Spinal cord (tissue), 9 donors: ENCODE measurements at regions not wholly inside any gene's neighbourhood (a gene's known extent, or its start where the extent isn't known, plus 50 kb on each side); places are given as distances from the start of the nearest gene placed in this dataset.
A peak's percentile ranks its signal among the peaks of the same experiment; 100 is the strongest.

Experiments used
- DNase-seq, 6 donors: peaks; one replicate each; pipeline versions ENCODE4 v3.0.0 to v3.0.0-alpha.2; 2013 to 2015; ENCODE audit warnings: low spot score in 6 of 6, low read depth in 4 of 6
- H3K27ac ChIP-seq: one replicate; pipeline ENCODE4 v1.5.1; 2013; ENCODE audit warnings: low read depth, low read length, control low read depth
- H3K27me3 ChIP-seq: one replicate; pipeline ENCODE4 v1.6.1; 2013; ENCODE audit warnings: low read length; ENCODE audit not compliant: control insufficient read depth, insufficient read depth
- H3K36me3 ChIP-seq: one replicate; pipeline ENCODE4 v1.6.1; 2013; ENCODE audit warnings: low read length; ENCODE audit not compliant: control insufficient read depth, insufficient read depth
- H3K4me1 ChIP-seq: one replicate; pipeline ENCODE4 v1.6.1; 2013; ENCODE audit warnings: low read length; ENCODE audit not compliant: control insufficient read depth, insufficient read depth
- H3K4me3 ChIP-seq: one replicate; pipeline ENCODE4 v1.5.1; 2013; ENCODE audit warnings: low read depth, low read length, control low read depth
- H3K9me3 ChIP-seq: one replicate; pipeline ENCODE4 v1.6.1; 2013; ENCODE audit warnings: low read length; ENCODE audit not compliant: control insufficient read depth, insufficient read depth
- WGBS: methylation state at CpG from one replicate; pipeline ENCODE4 v1.1.5; 2013; ENCODE audit warnings: missing lambda C conversion rate; ENCODE audit not compliant: insufficient coverage; 5-methylcytosine and 5-hydroxymethylcytosine counted together
- donor health status: healthy.

DNA sequence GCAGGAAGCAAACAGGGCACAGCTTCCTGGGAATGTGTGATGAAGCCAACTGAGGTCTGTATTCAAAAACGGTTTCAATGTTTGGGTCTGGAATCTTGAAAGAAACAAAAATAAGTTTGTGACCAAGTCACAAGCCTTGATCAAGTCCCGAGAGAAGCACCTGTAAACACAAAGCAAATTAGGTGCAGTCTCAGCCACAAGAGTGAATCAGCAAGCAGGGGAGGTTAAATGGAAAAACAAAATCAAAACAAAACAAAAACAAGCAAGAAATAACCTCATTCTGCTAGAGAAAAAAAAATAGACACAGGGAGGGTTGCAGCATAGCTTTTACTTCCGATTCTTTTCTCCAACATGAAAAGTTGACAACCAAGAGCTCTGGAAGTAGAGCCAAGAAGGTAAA is 201.7 kb downstream of the CLIC5 start:
- Histone ChIP-seq H3K9me3 (no peaks in the 10 kb centered on the region), H3K4me1 (no peaks in the 10 kb centered on the region), H3K36me3 (no peaks in the 10 kb centered on the region), H3K27ac (no peak overlapping the region), H3K27me3 (peaks cover 7% of the 10 kb centered on the region), H3K4me3 (no peak overlapping the region)
- no peak for DNase-seq
- WGBS: 57% methylated on average over 1 of the region's 3 CpGs

GRCh38 chr6:45812922-45813321 is 202.7 kb downstream of the CLIC5 start:
- Histone ChIP-seq H3K4me3 (no peak overlapping the region), H3K27ac (no peak overlapping the region), H3K36me3 (no peaks in the 10 kb centered on the region), H3K27me3 (peaks cover 11% of the 10 kb centered on the region), H3K4me1 (no peaks in the 10 kb centered on the region), H3K9me3 (no peaks in the 10 kb centered on the region)
- WGBS: 39% methylated on average over 6 of the region's 6 CpGs
- DNase-seq: peak in 2 of 6 donors; percentile 12 to 81

DNA sequence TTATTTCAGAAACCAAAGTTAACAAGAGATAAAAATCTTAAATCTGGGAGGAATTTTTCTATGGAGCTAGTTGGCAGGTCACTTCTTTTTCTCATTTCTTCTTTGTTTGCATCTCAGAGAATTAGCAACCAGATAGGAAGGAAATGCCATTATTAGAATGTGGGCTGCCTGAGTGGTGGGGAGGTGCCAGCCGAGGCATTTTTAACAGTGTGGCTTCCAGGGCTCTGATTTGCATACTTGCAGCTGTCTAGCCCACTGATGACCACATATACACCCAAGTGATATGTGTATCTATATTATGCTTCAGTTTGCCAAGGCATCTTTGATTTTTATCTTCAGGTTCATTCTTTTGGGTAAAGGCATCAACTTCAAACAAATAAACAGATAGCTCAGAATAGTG is 206.7 kb downstream of the CLIC5 start:
- WGBS: no CpG with 5 or more reads among the region's 1 CpG
- Histone ChIP-seq H3K4me3 (no peak overlapping the region), H3K4me1 (no peaks in the 10 kb centered on the region), H3K9me3 (peaks cover 3% of the 10 kb centered on the region), H3K27me3 (peaks cover 9% of the 10 kb centered on the region), H3K27ac (no peak overlapping the region), H3K36me3 (no peaks in the 10 kb centered on the region)
- no peak for DNase-seq

DNA sequence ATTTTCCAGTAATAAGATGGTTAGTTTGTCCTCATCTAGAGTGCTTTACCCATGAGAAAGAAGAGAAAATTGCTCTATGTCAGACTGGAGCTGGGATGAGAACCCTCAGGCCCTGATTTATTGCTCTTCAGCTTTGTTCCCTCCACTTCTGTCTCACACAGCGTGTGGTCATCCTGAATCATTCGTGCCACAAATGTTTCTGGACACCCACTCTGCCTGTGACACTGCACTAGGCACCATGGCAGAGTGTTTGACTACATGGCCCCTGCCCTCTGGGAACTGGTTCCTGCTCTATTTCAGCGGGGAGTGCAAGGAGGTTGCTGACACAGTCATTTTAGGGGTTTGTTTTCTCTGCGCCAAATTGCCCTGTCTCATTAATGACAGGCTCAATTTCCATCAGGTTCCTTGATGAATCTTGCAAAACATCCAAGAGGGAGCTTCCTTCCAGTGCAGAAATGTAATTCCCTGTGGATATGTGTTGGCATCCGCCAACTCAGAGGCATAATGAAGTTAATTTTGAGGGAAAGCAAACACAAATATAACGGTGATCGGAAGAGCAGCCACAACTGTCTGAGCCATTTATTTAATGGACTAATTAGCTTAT is 207.5 kb downstream of the CLIC5 start:
- Histone ChIP-seq H3K27ac (no peak overlapping the region), H3K4me3 (no peak overlapping the region), H3K9me3 (peaks cover 3% of the 10 kb centered on the region), H3K27me3 (peaks cover 9% of the 10 kb centered on the region), H3K36me3 (no peaks in the 10 kb centered on the region), H3K4me1 (no peaks in the 10 kb centered on the region)
- WGBS: 44% methylated on average over 3 of the region's 7 CpGs
- peak in 1 of 6 donors; percentile 74 for DNase-seq

DNA sequence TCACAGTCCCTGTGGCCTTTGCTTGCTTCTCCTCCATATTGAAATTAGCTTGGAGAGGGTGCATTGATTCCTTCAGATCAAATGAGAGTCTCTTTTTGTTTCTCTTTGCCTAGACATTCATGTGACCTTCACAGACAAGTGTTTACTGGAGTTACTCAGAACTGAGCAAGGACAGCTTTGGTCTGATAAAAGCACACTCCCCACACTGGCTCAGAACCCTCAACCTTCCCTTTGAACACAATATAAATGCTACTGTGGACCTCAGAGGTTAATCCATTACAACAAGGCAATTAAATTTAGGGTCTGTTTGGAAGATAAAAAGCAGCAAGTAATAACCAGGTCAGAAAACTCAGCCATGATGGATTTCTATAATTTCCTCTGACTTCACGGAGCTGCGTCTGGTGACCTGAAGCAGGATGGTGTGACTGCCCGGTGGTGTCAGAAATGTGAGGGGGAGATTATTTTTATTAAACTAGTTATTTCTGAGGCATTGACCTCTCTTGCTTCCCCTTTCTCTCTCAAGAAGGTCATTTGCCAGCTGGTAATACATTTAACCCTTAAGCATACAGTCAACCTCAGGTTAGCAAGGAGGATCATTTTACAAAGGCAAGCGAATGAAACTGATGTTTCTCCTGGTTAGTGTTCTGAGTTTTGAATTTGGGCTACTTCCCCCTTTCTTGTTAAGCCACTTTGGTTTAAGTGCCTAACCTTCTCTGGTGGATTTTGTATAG is 208.2 kb downstream of the CLIC5 start:
- H3K4me3 ChIP-seq: no peak overlapping the region
- peak in 1 of 6 donors; percentile 49 for DNase-seq
- WGBS: no CpG with 5 or more reads among the region's 4 CpGs

DNA sequence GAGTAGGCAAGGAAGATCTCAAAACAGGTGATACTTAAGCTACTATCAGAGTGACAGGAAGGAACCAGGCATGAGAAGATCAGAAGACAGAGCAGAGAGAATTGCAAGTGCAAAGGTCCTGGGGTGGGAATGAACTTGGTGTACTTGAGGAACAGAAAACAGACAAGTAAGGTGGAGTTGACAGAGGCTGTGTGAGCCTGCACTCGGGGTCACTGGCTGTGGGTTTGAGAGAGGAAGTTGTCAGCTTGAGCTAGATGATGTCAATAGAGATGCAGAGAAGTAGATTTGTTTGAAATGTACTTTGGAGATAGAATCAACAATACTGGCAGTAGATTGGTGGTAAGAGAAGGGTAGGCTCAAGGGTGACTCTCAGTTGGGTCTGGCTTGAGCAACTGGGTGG is 209.5 kb downstream of the CLIC5 start:
- Histone ChIP-seq H3K36me3 (no peaks in the 10 kb centered on the region), H3K9me3 (peaks cover 3% of the 10 kb centered on the region), H3K4me1 (no peaks in the 10 kb centered on the region), H3K27ac (no peak overlapping the region), H3K27me3 (peaks cover 8% of the 10 kb centered on the region), H3K4me3 (no peak overlapping the region)
- no peak for DNase-seq
- 89% methylated on average over 1 of the region's 1 CpG for WGBS

More for the DNA sequence above, 208.2 kb downstream of the CLIC5 start:
- Histone ChIP-seq H3K36me3 (no peaks in the 10 kb centered on the region), H3K27ac (no peak overlapping the region), H3K4me1 (no peaks in the 10 kb centered on the region), H3K27me3 (peaks cover 9% of the 10 kb centered on the region), H3K9me3 (peaks cover 3% of the 10 kb centered on the region)

DNA sequence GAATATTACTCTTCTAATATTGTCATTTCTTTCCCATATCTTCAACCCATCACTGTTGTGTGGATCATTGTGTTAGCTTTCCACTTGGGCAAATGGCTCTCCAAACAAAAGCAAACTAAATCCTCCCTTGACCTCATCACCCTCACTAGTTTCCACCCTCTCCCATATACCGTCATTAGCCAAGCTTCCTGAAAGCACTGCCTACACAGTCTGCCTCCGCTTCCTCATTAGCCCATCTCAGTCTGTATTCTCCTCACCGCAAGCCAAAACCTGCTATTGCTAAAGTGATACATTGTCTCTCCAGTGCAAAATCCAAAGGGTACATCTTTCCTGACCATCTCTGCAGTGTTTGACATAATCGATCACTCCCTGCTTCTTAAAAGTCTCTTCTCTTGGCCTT is 212.6 kb downstream of the CLIC5 start:
- no peaks in the 10 kb centered on the region for H3K4me1 ChIP-seq
- no peaks in the 10 kb centered on the region for H3K36me3 ChIP-seq
- no peak overlapping the region for H3K4me3 ChIP-seq
- H3K9me3 ChIP-seq: peaks cover 3% of the 10 kb centered on the region
- no peak overlapping the region for H3K27ac ChIP-seq
- no peak for DNase-seq
- 97% methylated on average over 4 of the region's 4 CpGs for WGBS
- peaks cover 7% of the 10 kb centered on the region for H3K27me3 ChIP-seq

GRCh38 chr6:45801471-45802289 is 214.0 kb downstream of the CLIC5 start:
- WGBS: 70% methylated on average over 8 of the region's 10 CpGs
- Histone ChIP-seq H3K27me3 (peaks cover 8% of the 10 kb centered on the region), H3K36me3 (no peaks in the 10 kb centered on the region), H3K4me3 (no peak overlapping the region), H3K4me1 (no peaks in the 10 kb centered on the region), H3K27ac (no peak overlapping the region), H3K9me3 (peaks cover 3% of the 10 kb centered on the region)
- DNase-seq: no peak

DNA sequence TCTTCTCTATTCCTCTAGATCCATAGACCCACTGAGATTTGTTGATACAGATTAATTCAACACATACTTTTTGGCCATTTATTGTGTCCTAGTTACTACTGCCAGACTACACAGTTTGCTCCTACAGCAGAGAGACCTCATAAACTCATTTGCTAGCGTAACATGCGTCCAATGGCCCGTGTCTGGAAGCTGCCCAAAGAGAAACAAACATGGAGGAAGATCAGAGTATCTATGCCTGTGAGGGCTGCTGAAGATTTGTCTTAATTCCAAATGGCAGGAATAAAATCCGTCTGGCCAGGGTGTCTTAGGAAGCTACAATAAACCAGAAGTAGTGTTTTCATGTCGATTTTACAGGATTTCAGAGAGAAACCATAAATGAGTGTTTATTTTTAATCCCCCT is 214.7 kb downstream of the CLIC5 start:
- Histone ChIP-seq H3K27me3 (peaks cover 8% of the 10 kb centered on the region), H3K9me3 (peaks cover 1% of the 10 kb centered on the region), H3K4me1 (no peaks in the 10 kb centered on the region), H3K36me3 (no peaks in the 10 kb centered on the region), H3K4me3 (no peak overlapping the region), H3K27ac (no peak overlapping the region)
- DNase-seq: no peak
- WGBS: 100% methylated on average over 3 of the region's 5 CpGs
